ENCODE measurements at regions not wholly inside any gene's neighbourhood (a gene's known extent, or its start where the extent isn't known, plus 50 kb on each side); places are given as distances from the start of the nearest gene placed in this dataset.
"Not testable (repeated sequence)": the region's sequence is repeated elsewhere in the genome, so short reads cannot be mapped to it uniquely, and the experiment has no call there.

- DNase-seq = no peak
Measured at GRCh38 chr5:99544356-99544755, 615.5 kb upstream of the CHD1 start.

- DNase-seq = no peak
Measured at GRCh38 chr5:99543841-99544240, 615.0 kb upstream of the CHD1 start.

- DNase-seq = not testable (repeated sequence)
Measured at GRCh38 chr5:99534241-99534640, 605.4 kb upstream of the CHD1 start.

GRCh38 chr5:99521666-99522065 is 592.9 kb upstream of the CHD1 start:
- DNase-seq = not testable (repeated sequence)

GRCh38 chr5:99515864-99516490 is 587.2 kb upstream of the CHD1 start:
- not testable (repeated sequence) for DNase-seq

- not testable (repeated sequence) for DNase-seq
Measured at GRCh38 chr5:99510237-99510866, 581.5 kb upstream of the CHD1 start.

GRCh38 chr5:99509064-99509463 is 580.3 kb upstream of the CHD1 start:
- DNase-seq = not testable (repeated sequence)

- DNase-seq = not testable (repeated sequence)
Measured at GRCh38 chr5:99495456-99495855, 566.6 kb upstream of the CHD1 start.

GRCh38 chr5:99478450-99478849 is 549.6 kb upstream of the CHD1 start:
- DNase-seq = not testable (repeated sequence)

- not testable (repeated sequence) for DNase-seq
Measured at GRCh38 chr5:99473328-99473727, 544.5 kb upstream of the CHD1 start.

- DNase-seq = not testable (repeated sequence)
Measured at GRCh38 chr5:99471726-99472125, 542.9 kb upstream of the CHD1 start.

GRCh38 chr5:99471178-99471577 is 542.4 kb upstream of the CHD1 start:
- DNase-seq = not testable (repeated sequence)

GRCh38 chr5:99470636-99471035 is 541.8 kb upstream of the CHD1 start:
- DNase-seq = not testable (repeated sequence)

- DNase-seq = no peak
Measured at GRCh38 chr5:99460701-99461100, 531.9 kb upstream of the CHD1 start.

- DNase-seq = no peak
Measured at GRCh38 chr5:99453196-99453595, 524.4 kb upstream of the CHD1 start.

- DNase-seq = no peak
Measured at GRCh38 chr5:99449786-99450185, 521.0 kb upstream of the CHD1 start.

- no peak for DNase-seq
Measured at GRCh38 chr5:99445805-99446204, 517.0 kb upstream of the CHD1 start.

- DNase-seq = no peak
Measured at GRCh38 chr5:99441235-99441634, 512.4 kb upstream of the CHD1 start.

- DNase-seq = no peak
Measured at GRCh38 chr5:99438619-99439018, 509.8 kb upstream of the CHD1 start.

GRCh38 chr5:99437986-99438385 is 509.2 kb upstream of the CHD1 start:
- DNase-seq = no peak

- DNase-seq = not testable (repeated sequence)
Measured at GRCh38 chr5:99423396-99423795, 494.6 kb upstream of the CHD1 start.

- not testable (repeated sequence) for DNase-seq
Measured at GRCh38 chr5:99418640-99419039, 489.8 kb upstream of the CHD1 start.

- not testable (repeated sequence) for DNase-seq
Measured at GRCh38 chr5:99410386-99410785, 481.6 kb upstream of the CHD1 start.

GRCh38 chr5:99404764-99405302 is 476.0 kb upstream of the CHD1 start:
- DNase-seq = not testable (repeated sequence)
